ENCODE measurements at regions not wholly inside any gene's neighbourhood (a gene's known extent, or its start where the extent isn't known, plus 50 kb on each side); places are given as distances from the start of the nearest gene placed in this dataset.

GRCh38 chr9:2939368-2939767, 95.5 kb upstream of the PUM3 start:
- DNase-seq (no peak), ATAC-seq (replicated peaks) (no peak)
- H3K4me1 Mint-ChIP-seq: no peaks in the 10 kb centered on the region
- H3K27me3 Mint-ChIP-seq: no peaks in the 10 kb centered on the region
- no peaks in the 10 kb centered on the region for H3K9me3 Mint-ChIP-seq
- H3K36me3 Mint-ChIP-seq: no peaks in the 10 kb centered on the region
- H3K4me3 Mint-ChIP-seq: no peak overlapping the region
- no peak overlapping the region for H3K27ac Mint-ChIP-seq

DNA sequence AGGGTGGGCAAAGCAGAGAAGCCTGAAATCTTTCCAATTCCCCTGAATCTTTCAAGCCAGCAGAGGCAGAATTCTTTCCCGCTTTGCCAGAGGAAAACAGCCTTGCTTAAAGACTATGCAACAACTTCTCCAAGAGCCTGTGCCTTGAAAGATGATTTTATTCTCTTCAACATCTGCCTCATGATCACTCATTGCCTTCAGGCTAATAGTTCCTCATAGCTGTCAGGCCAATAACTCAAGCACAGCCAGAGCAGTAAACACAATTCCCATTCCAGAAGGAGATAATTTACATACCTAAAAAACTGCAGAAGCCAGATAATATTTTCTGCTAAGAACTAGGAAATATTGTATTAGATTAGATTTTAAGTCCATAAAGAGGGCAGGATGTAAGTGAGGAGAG, 92.3 kb upstream of the PUM3 start:
- DNase-seq: no peak
- Mint-ChIP-seq H3K4me3 (no peak overlapping the region), H3K9me3 (peaks cover 0 to 1% of the 10 kb centered on the region in 2 donors), H3K27ac (no peak overlapping the region), H3K36me3 (no peaks in the 10 kb centered on the region), H3K4me1 (no peaks in the 10 kb centered on the region), H3K27me3 (no peaks in the 10 kb centered on the region)
- ATAC-seq (replicated peaks): no peak

- DNase-seq (no peak), ATAC-seq (replicated peaks) (no peak)
- H3K4me1 Mint-ChIP-seq: no peaks in the 10 kb centered on the region
- no peak overlapping the region for H3K4me3 Mint-ChIP-seq
- H3K36me3 Mint-ChIP-seq: no peaks in the 10 kb centered on the region
- no peak overlapping the region for H3K27ac Mint-ChIP-seq
- H3K9me3 Mint-ChIP-seq: peaks cover 0 to 1% of the 10 kb centered on the region in 2 donors
- no peaks in the 10 kb centered on the region for H3K27me3 Mint-ChIP-seq
Observed at GRCh38 chr9:2934883-2935282, 91.0 kb upstream of the PUM3 start.

GRCh38 chr9:2934241-2934650, 90.4 kb upstream of the PUM3 start:
- H3K27ac Mint-ChIP-seq: no peak overlapping the region
- peaks cover 0 to 1% of the 10 kb centered on the region in 2 donors for H3K9me3 Mint-ChIP-seq
- no peaks in the 10 kb centered on the region for H3K4me1 Mint-ChIP-seq
- no peaks in the 10 kb centered on the region for H3K27me3 Mint-ChIP-seq
- ATAC-seq (replicated peaks): no peak
- no peak for DNase-seq
- no peaks in the 10 kb centered on the region for H3K36me3 Mint-ChIP-seq
- H3K4me3 Mint-ChIP-seq: no peak overlapping the region

- H3K9me3 Mint-ChIP-seq: peaks cover 0 to 1% of the 10 kb centered on the region in 2 donors
- H3K27me3 Mint-ChIP-seq: no peaks in the 10 kb centered on the region
- ATAC-seq (replicated peaks) (no peak), DNase-seq (no peak)
- no peak overlapping the region for H3K4me3 Mint-ChIP-seq
- H3K27ac Mint-ChIP-seq: no peak overlapping the region
- H3K36me3 Mint-ChIP-seq: no peaks in the 10 kb centered on the region
- H3K4me1 Mint-ChIP-seq: no peaks in the 10 kb centered on the region
Observed at GRCh38 chr9:2933165-2934095, 89.5 kb upstream of the PUM3 start.

DNA sequence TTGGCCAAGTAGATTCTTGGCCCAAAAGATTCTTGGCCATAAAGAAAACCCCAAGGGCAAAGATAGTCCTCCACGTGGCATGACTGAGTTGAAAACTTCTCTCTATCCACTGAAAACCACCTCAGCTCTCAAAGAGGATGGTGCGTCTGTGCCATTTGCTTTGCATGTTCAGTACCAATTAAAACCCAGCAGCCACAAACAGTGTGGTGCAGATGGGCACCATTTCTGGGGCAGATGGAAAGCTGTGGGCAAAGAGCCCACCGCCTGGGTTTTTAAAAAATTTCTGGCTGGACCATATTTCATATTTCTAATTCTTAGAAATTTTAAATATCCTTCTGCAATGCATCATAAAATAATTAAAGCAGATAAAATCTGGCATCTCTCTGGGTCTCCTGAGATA, 84.5 kb upstream of the PUM3 start:
- Mint-ChIP-seq H3K9me3 (peaks cover 3 to 8% of the 10 kb centered on the region in 2 donors), H3K4me3 (no peak overlapping the region), H3K27ac (no peak overlapping the region), H3K36me3 (no peaks in the 10 kb centered on the region), H3K27me3 (peaks cover 0 to 3% of the 10 kb centered on the region in 2 donors), H3K4me1 (no peaks in the 10 kb centered on the region)
- DNase-seq: no peak
- ATAC-seq (replicated peaks): no peak

GRCh38 chr9:2925016-2925415, 81.1 kb upstream of the PUM3 start:
- H3K36me3 Mint-ChIP-seq: no peaks in the 10 kb centered on the region
- ATAC-seq (replicated peaks) (no peak), DNase-seq (no peak)
- H3K27ac Mint-ChIP-seq: no peak overlapping the region
- H3K9me3 Mint-ChIP-seq: peaks cover 3 to 7% of the 10 kb centered on the region in 2 donors
- peaks cover 3 to 5% of the 10 kb centered on the region in 2 donors for H3K27me3 Mint-ChIP-seq
- H3K4me3 Mint-ChIP-seq: no peak overlapping the region
- H3K4me1 Mint-ChIP-seq: no peaks in the 10 kb centered on the region

DNA sequence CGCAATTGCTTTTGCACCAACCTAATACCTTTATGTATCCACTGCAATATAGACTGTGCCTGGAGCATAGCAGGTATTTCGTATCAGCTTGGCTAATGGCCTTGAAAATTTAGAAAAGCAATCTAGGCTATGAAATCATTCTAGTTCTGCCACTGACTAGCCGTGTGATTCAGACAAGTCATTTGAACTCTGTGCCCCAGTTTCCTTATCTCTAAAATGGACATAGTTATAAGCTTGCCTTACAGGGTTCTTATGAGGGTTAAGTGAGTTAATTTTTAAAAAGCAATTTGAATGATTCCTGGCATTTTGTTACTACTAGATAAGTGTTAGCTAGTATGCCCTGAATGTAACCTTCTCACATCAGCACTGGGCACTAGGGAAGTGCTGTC, 80.5 kb upstream of the PUM3 start:
- ATAC-seq (replicated peaks) (no peak), DNase-seq (no peak)
- no peaks in the 10 kb centered on the region for H3K36me3 Mint-ChIP-seq
- peaks cover 3 to 5% of the 10 kb centered on the region in 2 donors for H3K27me3 Mint-ChIP-seq
- H3K27ac Mint-ChIP-seq: no peak overlapping the region
- H3K9me3 Mint-ChIP-seq: peaks cover 3 to 7% of the 10 kb centered on the region in 2 donors
- no peak overlapping the region for H3K4me3 Mint-ChIP-seq
- H3K4me1 Mint-ChIP-seq: no peaks in the 10 kb centered on the region

GRCh38 chr9:2923766-2924379, 80.0 kb upstream of the PUM3 start:
- no peak overlapping the region for H3K27ac Mint-ChIP-seq
- H3K9me3 Mint-ChIP-seq: peaks cover 3 to 7% of the 10 kb centered on the region in 2 donors
- H3K27me3 Mint-ChIP-seq: peaks cover 3 to 5% of the 10 kb centered on the region in 2 donors
- no peak overlapping the region for H3K4me3 Mint-ChIP-seq
- no peaks in the 10 kb centered on the region for H3K4me1 Mint-ChIP-seq
- DNase-seq: no peak
- no peak for ATAC-seq (replicated peaks)
- no peaks in the 10 kb centered on the region for H3K36me3 Mint-ChIP-seq

GRCh38 chr9:2919347-2919746, 75.5 kb upstream of the PUM3 start:
- DNase-seq (no peak), ATAC-seq (replicated peaks) (no peak)
- H3K36me3 Mint-ChIP-seq: no peaks in the 10 kb centered on the region
- H3K27ac Mint-ChIP-seq: no peak overlapping the region
- no peaks in the 10 kb centered on the region for H3K4me1 Mint-ChIP-seq
- no peak overlapping the region for H3K4me3 Mint-ChIP-seq
- H3K9me3 Mint-ChIP-seq: no peaks in the 10 kb centered on the region
- peaks cover 5% of the 10 kb centered on the region in 2 donors for H3K27me3 Mint-ChIP-seq

GRCh38 chr9:2916382-2916985, 72.6 kb upstream of the PUM3 start:
- Mint-ChIP-seq H3K27ac (no peak overlapping the region), H3K36me3 (no peaks in the 10 kb centered on the region), H3K9me3 (no peaks in the 10 kb centered on the region), H3K4me1 (no peaks in the 10 kb centered on the region), H3K27me3 (peaks cover 5% of the 10 kb centered on the region in 2 donors), H3K4me3 (no peak overlapping the region)
- no peak for DNase-seq
- ATAC-seq (replicated peaks): no peak

DNA sequence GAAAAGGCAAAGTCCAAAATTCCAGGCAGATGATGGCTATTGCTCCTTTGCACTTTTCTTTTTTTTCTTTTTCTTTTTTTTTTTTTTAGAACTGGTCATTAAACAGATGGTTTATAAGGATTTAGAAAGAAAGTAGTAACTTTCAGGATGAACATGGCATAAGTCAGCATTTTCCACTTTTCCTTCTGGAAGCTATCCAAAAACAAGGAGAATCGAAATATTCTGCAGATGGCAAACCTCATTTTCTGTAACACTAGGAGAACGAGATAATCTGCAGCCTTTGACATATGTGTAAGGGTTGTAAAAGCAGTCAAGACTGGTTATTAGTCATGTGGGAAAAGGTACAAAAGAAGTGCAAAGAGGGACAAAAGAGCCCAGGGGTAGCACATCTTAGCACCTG, 69.1 kb upstream of the PUM3 start:
- Mint-ChIP-seq H3K27me3 (peaks cover 0 to 7% of the 10 kb centered on the region in 2 donors), H3K4me3 (no peak overlapping the region), H3K4me1 (no peaks in the 10 kb centered on the region), H3K27ac (no peak overlapping the region), H3K36me3 (no peaks in the 10 kb centered on the region), H3K9me3 (no peaks in the 10 kb centered on the region)
- ATAC-seq (replicated peaks) (no peak), DNase-seq (no peak)

- Mint-ChIP-seq H3K9me3 (no peaks in the 10 kb centered on the region), H3K27me3 (peaks cover 0 to 7% of the 10 kb centered on the region in 2 donors), H3K4me1 (no peaks in the 10 kb centered on the region), H3K27ac (no peak overlapping the region), H3K4me3 (no peak overlapping the region), H3K36me3 (no peaks in the 10 kb centered on the region)
- ATAC-seq (replicated peaks) (no peak), DNase-seq (no peak)
Observed at GRCh38 chr9:2907411-2907810, 63.5 kb upstream of the PUM3 start.

GRCh38 chr9:2904242-2904930, 60.5 kb upstream of the PUM3 start:
- Mint-ChIP-seq H3K27me3 (peaks cover 0 to 7% of the 10 kb centered on the region in 2 donors), H3K27ac (no peak overlapping the region), H3K9me3 (peaks cover 3 to 5% of the 10 kb centered on the region in 2 donors), H3K4me3 (no peak overlapping the region), H3K4me1 (no peaks in the 10 kb centered on the region), H3K36me3 (no peaks in the 10 kb centered on the region)
- ATAC-seq (replicated peaks): no peak
- DNase-seq: no peak
